ENCODE measurements at regions not wholly inside any gene's neighbourhood (a gene's known extent, or its start where the extent isn't known, plus 50 kb on each side); places are given as distances from the start of the nearest gene placed in this dataset.

- Histone ChIP-seq H2BK15ac (ENCODE audit: low read length) (no peak overlapping the region), H3K79me2 (ENCODE audit: control insufficient read depth in 1 of 2, insufficient read depth in 2 of 2, low read length in 2 of 2) (no peaks in the 10 kb centered on the region)
- CTCF ChIA-PET (ENCODE audit: partially characterized antibody) = interaction anchor here (1.1 kb wide), 1 partner anchor 40 kb away, joined by 3 read pairs; no protein-coding TSS in a partner anchor
- TF ChIP-seq EP300 (IDR thresholded peaks at IDR 0.05; ENCODE audit: borderline replicate concordance in 1 of 2, low read depth in 2 of 2, low read length in 2 of 2) (no peak), PHF8 (conservative IDR thresholded peaks at IDR 0.05; ENCODE audit: low read depth, low read length) (no peak), CTBP2 (IDR thresholded peaks at IDR 0.05; ENCODE audit: borderline replicate concordance, insufficient read depth, insufficient read length, low read length) (no peak), SIN3A (conservative IDR thresholded peaks at IDR 0.05 in 1 of 2, IDR thresholded peaks at IDR 0.05 in 1 of 2; ENCODE audit: low read depth in 1 of 2, low read length in 2 of 2) (no peak), RNF2 (IDR thresholded peaks at IDR 0.05; ENCODE audit: borderline replicate concordance, low read depth, low read length, missing control alignments, poor library complexity, severe bottlenecking) (no peak), E2F6 (IDR thresholded peaks at IDR 0.05) (no peak), NANOG (IDR thresholded peaks at IDR 0.05; ENCODE audit: insufficient read depth, low read depth, low read length, poor library complexity, severe bottlenecking) (no peak), RAD21 (IDR thresholded peaks at IDR 0.05 in 1 of 2, conservative IDR thresholded peaks at IDR 0.05 in 1 of 2; ENCODE audit: low read depth in 2 of 2, low read length in 2 of 2) (no peak), SIX5 (IDR thresholded peaks at IDR 0.05; ENCODE audit: low read depth, low read length) (no peak), SIRT6 (IDR thresholded peaks at IDR 0.05; ENCODE audit: low read length) (no peak), TEAD4 (IDR thresholded peaks at IDR 0.05; ENCODE audit: low read depth, low read length) (no peak), KDM5A (IDR thresholded peaks at IDR 0.05; ENCODE audit: low read length) (no peak)
Measured at GRCh38 chr19:30745476-30745985, 373.3 kb downstream of the ZNF536 start.

More at GRCh38 chr19:30745476-30745985, 373.3 kb downstream of the ZNF536 start:
- Histone ChIP-seq H4K8ac (ENCODE audit: extremely low read depth, insufficient read depth, low read length) (no peak overlapping the region; the same call in 1 of the 2 replicates), H4K20me1 (replicated peaks in 1 of 2; ENCODE audit: control insufficient read depth in 1 of 2, insufficient read depth in 2 of 2, low read length in 2 of 2) (no peaks in the 10 kb centered on the region), H3K9ac (replicated peaks in 1 of 4; ENCODE audit: extremely low read depth in 1 of 4, low read depth in 3 of 4, low read length in 3 of 4) (no peak overlapping the region), H3K18ac (ENCODE audit: extremely low read depth, low read length) (no peak overlapping the region), H3K9me3 (ENCODE audit: insufficient read depth in 2 of 2, low read depth in 1 of 2, low read length in 1 of 2) (peaks cover 0 to 4% of the 10 kb centered on the region in 2 experiments; a peak in 1 of 4 replicates), H3K36me3 (ENCODE audit: control insufficient read depth in 2 of 4, insufficient read depth in 4 of 4, low read length in 3 of 4) (no peaks in the 10 kb centered on the region), H3K14ac (ENCODE audit: insufficient read length) (no peak overlapping the region), H3K56ac (replicated peaks; ENCODE audit: insufficient read length, low read depth, low read length) (no peak overlapping the region), H3K23me2 (ENCODE audit: low read depth, low read length) (no peaks in the 10 kb centered on the region), H2BK120ac (replicated peaks; ENCODE audit: low read depth, low read length) (no peak overlapping the region), H3K23ac (ENCODE audit: insufficient read length) (no peak overlapping the region), H3K4ac (replicated peaks; ENCODE audit: insufficient read length, low read depth, low read length) (no peak overlapping the region), H3K4me2 (ENCODE audit: insufficient read depth in 1 of 2, low read depth in 2 of 2, low read length in 2 of 2) (no peak overlapping the region), H3K79me1 (ENCODE audit: low read depth, low read length) (no peaks in the 10 kb centered on the region), H2BK5ac (ENCODE audit: low read depth, low read length) (no peak overlapping the region), H2AFZ (ENCODE audit: low read length) (no peak overlapping the region), H4K91ac (replicated peaks; ENCODE audit: insufficient read length, low read length) (no peak overlapping the region), H3K4me3 (ENCODE audit: extremely low read depth in 1 of 4, insufficient read depth in 2 of 4, low read depth in 3 of 4, low read length in 4 of 4) (no peak overlapping the region), H3K4me1 (replicated peaks in 1 of 4; ENCODE audit: control insufficient read depth in 3 of 4, insufficient read depth in 4 of 4, low read length in 3 of 4) (no peaks in the 10 kb centered on the region), H2BK12ac (ENCODE audit: low read depth, low read length) (no peak overlapping the region), H3K27ac (ENCODE audit: low read depth, low read length) (no peak overlapping the region), H3K27me3 (replicated peaks in 1 of 4; ENCODE audit: control insufficient read depth in 3 of 4, extremely low read depth in 1 of 4, insufficient read depth in 3 of 4, low read length in 3 of 4) (no peaks in the 10 kb centered on the region), H4K5ac (ENCODE audit: insufficient read length, low read depth, low read length) (no peak overlapping the region), H2AK5ac (ENCODE audit: low read depth, low read length) (no peak overlapping the region), H2BK20ac (ENCODE audit: low read length) (no peak overlapping the region)
- FAIRE-seq (no peak), DNase-seq (ENCODE audit: low read depth in 1 of 2, low spot score in 2 of 2) (no peak)
- POLR2A ChIA-PET (ENCODE audit: partially characterized antibody) = interaction anchor here (0.5 kb wide), 1 partner anchor 1799 kb away, joined by 3 read pairs; no protein-coding TSS in a partner anchor
- WGBS, 2 experiments (ENCODE audit: extremely low coverage in 1 of 2, insufficient coverage in 1 of 2, insufficient read length in 1 of 2, insufficient replicate concordance in 2 of 2, low coverage in 1 of 2, low lambda C conversion rate in 2 of 2, missing lambda C conversion rate in 1 of 2) = 98% methylated on average over 4 of the region's 4 CpGs; no CpG with 5 or more reads in 1 of the 2 experiments
